Neural cell (in vitro differentiated cells): ENCODE measurements at regions not wholly inside any gene's neighbourhood (a gene's known extent, or its start where the extent isn't known, plus 50 kb on each side); places are given as distances from the start of the nearest gene placed in this dataset.

ENCODE experiments used
- RAD21 ChIP-seq: fragments of 450-650 bp; conservative IDR thresholded peaks from 2 replicates; pipeline ENCODE4 v1.6.1; 2014; ENCODE audit warnings: antibody characterized with exemption, mild to moderate bottlenecking, moderate library complexity
- SMC3 ChIP-seq: fragments of 450-650 bp; conservative IDR thresholded peaks from 2 replicates; pipeline ENCODE4 v1.6.1; 2014; ENCODE audit warnings: antibody characterized with exemption, mild to moderate bottlenecking, moderate library complexity; ENCODE audit not compliant: poor library complexity
- TAF1 ChIP-seq: IDR thresholded peaks from 2 replicates; pipeline ENCODE4 v1.6.1; 2012; ENCODE audit warnings: low read depth

- TF ChIP-seq TAF1, result no peak
- no peak for TF ChIP-seq RAD21
- no peak for TF ChIP-seq SMC3
Observed at GRCh38 chr11:119488256-119488995, 65.5 kb upstream of the THY1 start.
